A549 (cell line): ENCODE measurements at regions not wholly inside any gene's neighbourhood (a gene's known extent, or its start where the extent isn't known, plus 50 kb on each side); places are given as distances from the start of the nearest gene placed in this dataset.
A peak's percentile ranks its signal among the peaks of the same experiment; 100 is the strongest.

Experiments used
- ATAC-seq, 2 experiments: fragments of 200-7000 bp in 1 of 2; fragments of >200 bp in 1 of 2; cut with Nextera tagmentation in 1 of 2; cut with Tn5 transposase in 1 of 2; 3 replicates each; pipeline versions ENCODE4 v1.8.0 to v1.9.1; 2018 to 2020; ENCODE audit warnings: mild to moderate bottlenecking in 1 of 2, moderate library complexity in 1 of 2
- CTCF ChIA-PET: fragments of 300-600 bp; sonication (Branson Sonifier 250); formaldehyde crosslinking; extraction: SDS; loops from one replicate; lab custom pipeline; 2021; ENCODE audit warnings: antibody characterized with exemption, inconsistent platforms; lab: Yijun Ruan, JAX
- POLR2A ChIA-PET: fragments of 350-600 bp; formaldehyde crosslinking; extraction: SDS; loops from one replicate; lab custom pipeline; 2021; ENCODE audit warnings: antibody characterized with exemption, inconsistent platforms; lab: Yijun Ruan, JAX
- DNase-seq, 2 experiments: peaks; one replicate each; pipeline versions ENCODE4 v3.0.0 to v3.0.0-alpha.2; 2011 to 2016; ENCODE audit warnings: low read depth in 1 of 2, low spot score in 1 of 2
- FAIRE-seq: peaks from 2 replicates; lab custom pipeline; 2011; peaks lifted over from hg19 to GRCh38; lab: Jason Lieb, UNC
- H3K27ac ChIP-seq, 2 experiments: fragments of >200 bp; sonication (Bioruptor Twin); formaldehyde crosslinking; 3 replicates each; pipeline ENCODE4 v1.5.1; 2016 to 2017
- H3K4me1 ChIP-seq: fragments of >200 bp; sonication (Bioruptor Twin); formaldehyde crosslinking; 3 replicates; pipeline ENCODE4 v1.6.1; 2016
- H3K4me2 ChIP-seq: fragments of >200 bp; sonication (Bioruptor Twin); formaldehyde crosslinking; 3 replicates; pipeline ENCODE4 v1.6.1; 2016
- H3K4me3 ChIP-seq: fragments of >200 bp; sonication (Bioruptor Twin); formaldehyde crosslinking; 3 replicates; pipeline ENCODE4 v1.5.1; 2016
- H3K9me3 ChIP-seq: fragments of >200 bp; sonication (Bioruptor Twin); formaldehyde crosslinking; 3 replicates; pipeline ENCODE4 v1.6.1; 2016
- BCL3 ChIP-seq: fragments of >200 bp; sonication (Bioruptor Twin); formaldehyde crosslinking; IDR thresholded peaks from 3 replicates; pipeline ENCODE4 v1.6.1; 2016
- CBX2 ChIP-seq: fragments of 200-600 bp; sonication (generic); IDR thresholded peaks from 2 replicates; pipeline ENCODE4 v1.6.1; 2016; ENCODE audit warnings: low read depth, mild to moderate bottlenecking, borderline replicate concordance
- CBX8 ChIP-seq: fragments of 200-600 bp; sonication (generic); IDR thresholded peaks from 2 replicates; pipeline ENCODE4 v1.6.1; 2016
- CEBPB ChIP-seq, 2 experiments: fragments of >200 bp in 1 of 2; sonication (Bioruptor Twin) in 1 of 2; formaldehyde crosslinking in 1 of 2; IDR thresholded peaks; 2 replicates each; pipeline ENCODE4 v1.6.1; 2012 to 2016
- CHD2 ChIP-seq: fragments of 150-350 bp; IDR thresholded peaks from 2 replicates; pipeline ENCODE4 v1.6.1; 2014; ENCODE audit warnings: low read length; ENCODE audit not compliant: partially characterized antibody
- CHD4 ChIP-seq: fragments of 200-600 bp; sonication (generic); IDR thresholded peaks from 2 replicates; pipeline ENCODE4 v1.6.1; 2016; ENCODE audit warnings: antibody characterized with exemption, mild to moderate bottlenecking, borderline replicate concordance
- ELK1 ChIP-seq: fragments of 150-350 bp; IDR thresholded peaks from 2 replicates; pipeline ENCODE4 v1.6.1; 2014; ENCODE audit warnings: low read depth, mild to moderate bottlenecking, low read length
- EP300 ChIP-seq, 2 experiments: fragments of >200 bp; sonication (Bioruptor Twin); formaldehyde crosslinking; IDR thresholded peaks; 2 replicates in 1 of 2; 3 replicates in 1 of 2; pipeline ENCODE4 v1.6.1; 2016 to 2017
- FOSB ChIP-seq: fragments of 250-450 bp; sonication (Bioruptor Pico); IDR thresholded peaks from 2 replicates; pipeline ENCODE4 v1.5.0; 2020; ENCODE audit warnings: mild to moderate bottlenecking, moderate library complexity
- FOSL2 ChIP-seq, 2 experiments: fragments of 450-650 bp in 1 of 2; fragments of >200 bp in 1 of 2; sonication (Bioruptor Twin) in 1 of 2; formaldehyde crosslinking; IDR thresholded peaks; 2 replicates each; pipeline versions ENCODE4 v1.5.0 to v1.6.1; 2016 to 2020; ENCODE audit warnings: mild to moderate bottlenecking in 1 of 2, moderate library complexity in 1 of 2
- FOXS1 ChIP-seq: fragments of 250-450 bp; sonication (Bioruptor Pico); IDR thresholded peaks from 2 replicates; pipeline ENCODE4 v1.5.0; 2020; ENCODE audit warnings: mild to moderate bottlenecking, moderate library complexity
- HDAC2 ChIP-seq: fragments of 200-600 bp; sonication (generic); IDR thresholded peaks from 2 replicates; pipeline ENCODE4 v1.6.1; 2016
- HEYL ChIP-seq: fragments of 250-450 bp; sonication (Bioruptor Pico); IDR thresholded peaks from 2 replicates; pipeline ENCODE4 v1.8.0; 2021; ENCODE audit warnings: mild to moderate bottlenecking, moderate library complexity
- HOXB13 ChIP-seq: fragments of 250-450 bp; sonication (Bioruptor Pico); IDR thresholded peaks from 2 replicates; pipeline ENCODE4 v1.5.0; 2020; ENCODE audit warnings: low read depth, mild to moderate bottlenecking, moderate library complexity
- HOXB5 ChIP-seq: fragments of 250-450 bp; sonication (Bioruptor Pico); IDR thresholded peaks from 2 replicates; pipeline ENCODE4 v1.5.0; 2020; ENCODE audit warnings: mild to moderate bottlenecking, moderate library complexity
- JUNB ChIP-seq: fragments of >200 bp; sonication (Bioruptor Twin); formaldehyde crosslinking; IDR thresholded peaks from 2 replicates; pipeline ENCODE4 v1.6.1; 2016
- KDM1A ChIP-seq: fragments of 200-600 bp; sonication (generic); IDR thresholded peaks from 2 replicates; pipeline ENCODE4 v1.6.1; 2016; ENCODE audit warnings: low read depth, mild to moderate bottlenecking
- KDM5A ChIP-seq: fragments of 200-600 bp; sonication (generic); IDR thresholded peaks from 2 replicates; pipeline ENCODE4 v1.6.1; 2016; ENCODE audit warnings: antibody characterized with exemption, mild to moderate bottlenecking
- MAFK ChIP-seq: fragments of 450-650 bp; IDR thresholded peaks from 2 replicates; pipeline ENCODE4 v1.6.1; 2014; ENCODE audit not compliant: partially characterized antibody
- MAX ChIP-seq: IDR thresholded peaks from 2 replicates; pipeline ENCODE4 v1.6.1; 2012
- MAZ ChIP-seq: fragments of 150-350 bp; IDR thresholded peaks from 2 replicates; pipeline ENCODE4 v1.6.1; 2014; ENCODE audit warnings: antibody characterized with exemption, low read depth, low read length, borderline replicate concordance
- NPAS2 ChIP-seq: fragments of 250-450 bp; sonication (Bioruptor Pico); IDR thresholded peaks from 2 replicates; pipeline ENCODE4 v1.8.0; 2022; ENCODE audit warnings: mild to moderate bottlenecking, moderate library complexity, borderline replicate concordance
- NR3C1 ChIP-seq: fragments of >200 bp; sonication (Bioruptor Twin); formaldehyde crosslinking; IDR thresholded peaks from 3 replicates; pipeline ENCODE4 v1.6.1; 2017
- POLR2A ChIP-seq: IDR thresholded peaks from 2 replicates; pipeline ENCODE4 v1.6.1; 2012; ENCODE audit warnings: mild to moderate bottlenecking, low read length
- RCOR1 ChIP-seq: fragments of 150-350 bp; IDR thresholded peaks from 2 replicates; pipeline ENCODE4 v1.6.1; 2014; ENCODE audit warnings: antibody characterized with exemption, low read length, low read depth
- RFX5 ChIP-seq: fragments of 450-650 bp; IDR thresholded peaks from 2 replicates; pipeline ENCODE4 v1.7.1; 2014; ENCODE audit warnings: antibody characterized with exemption, mild to moderate bottlenecking, moderate library complexity
- RNF2 ChIP-seq: fragments of 200-600 bp; sonication (generic); IDR thresholded peaks from 2 replicates; pipeline ENCODE4 v1.6.1; 2016; ENCODE audit warnings: low read depth, mild to moderate bottlenecking, antibody characterized with exemption, moderate library complexity, borderline replicate concordance
- SMC3 ChIP-seq: fragments of >200 bp; sonication (Bioruptor Twin); formaldehyde crosslinking; IDR thresholded peaks from 3 replicates; pipeline ENCODE4 v1.6.1; 2018; ENCODE audit warnings: inconsistent platforms
- SREBF2 ChIP-seq: fragments of 450-650 bp; IDR thresholded peaks from 2 replicates; pipeline ENCODE4 v1.6.1; 2014; ENCODE audit warnings: mild to moderate bottlenecking, moderate library complexity
- TFCP2L1 ChIP-seq: fragments of 250-450 bp; sonication (Bioruptor Pico); IDR thresholded peaks from 2 replicates; pipeline ENCODE4 v1.5.0; 2021; ENCODE audit warnings: mild to moderate bottlenecking
- ZC3H11A ChIP-seq: fragments of 450-650 bp; IDR thresholded peaks from 2 replicates; pipeline ENCODE4 v1.6.1; 2014; ENCODE audit warnings: antibody characterized with exemption, mild to moderate bottlenecking
- ZNF302 ChIP-seq: fragments of 250-450 bp; sonication (Bioruptor Pico); IDR thresholded peaks from 2 replicates; pipeline ENCODE4 v1.9.0; 2021; ENCODE audit warnings: inconsistent platforms, mild to moderate bottlenecking, moderate library complexity
- WGBS: methylation state at CpG from one replicate; pipeline ENCODE4 v1.1.6; 2017; ENCODE audit errors: missing lambda C conversion rate; 5-methylcytosine and 5-hydroxymethylcytosine counted together

GRCh38 chr2:145065342-145065741, 545.4 kb upstream of the ZEB2 start:
- ChIA-PET CTCF (no interaction called here), POLR2A (no interaction called here)
- H3K4me1 ChIP-seq = peaks cover 10% of the 10 kb centered on the region; the same call in 1 of the 3 replicates
- ATAC-seq (no peak), FAIRE-seq (no peak), DNase-seq (no peak)
- H3K4me3 ChIP-seq = no peak overlapping the region
- no peak overlapping the region for H3K27ac ChIP-seq
- peaks cover 2% of the 10 kb centered on the region; the same call in 2 of the 3 replicates for H3K9me3 ChIP-seq
- 100% methylated on average over 1 of the region's 1 CpG for WGBS
- no peak overlapping the region for H3K4me2 ChIP-seq
- TF ChIP-seq MAZ (no peak), CBX8 (no peak), HDAC2 (no peak), HOXB5 (CRISPR knock-in tag) (no peak), HEYL (CRISPR knock-in tag) (no peak), ZNF302 (CRISPR knock-in tag) (no peak), POLR2A (no peak), RCOR1 (no peak), CHD4 (no peak), KDM5A (no peak), ZC3H11A (no peak), CBX2 (no peak), RNF2 (no peak), NPAS2 (CRISPR knock-in tag) (no peak), KDM1A (no peak), ELK1 (no peak), FOXS1 (CRISPR knock-in tag) (no peak)

GRCh38 chr2:145064511-145064910, 544.6 kb upstream of the ZEB2 start:
- no peak for ATAC-seq
- CTCF ChIA-PET = no interaction called here

GRCh38 chr2:145060876-145061275, 541.0 kb upstream of the ZEB2 start:
- H3K4me3 ChIP-seq = no peak overlapping the region
- POLR2A ChIA-PET = no interaction called here
- FAIRE-seq (no peak), DNase-seq (no peak), ATAC-seq (no peak)
- 86% methylated on average over 3 of the region's 3 CpGs for WGBS
- no peak overlapping the region for H3K4me2 ChIP-seq
- peaks cover 10% of the 10 kb centered on the region; the same call in 1 of the 3 replicates for H3K4me1 ChIP-seq
- no peak overlapping the region for H3K27ac ChIP-seq
- no peaks in the 10 kb centered on the region for H3K9me3 ChIP-seq
- CTCF ChIA-PET = no interaction called here
- no peak for TF ChIP-seq ELK1
- no peak for TF ChIP-seq SREBF2
- no peak for TF ChIP-seq RCOR1
- no peak for TF ChIP-seq SMC3
- TF ChIP-seq KDM1A = no peak
- no peak for TF ChIP-seq MAX
- no peak for TF ChIP-seq CBX8
- TF ChIP-seq FOSB (CRISPR knock-in tag) = no peak
- TF ChIP-seq TFCP2L1 (CRISPR knock-in tag) = no peak
- no peak for TF ChIP-seq MAFK
- TF ChIP-seq BCL3 = no peak
- TF ChIP-seq NPAS2 (CRISPR knock-in tag) = no peak
- no peak for TF ChIP-seq CEBPB (IDR thresholded peaks at IDR 0.05)
- no peak for TF ChIP-seq EP300 (IDR thresholded peaks at IDR 0.05)
- TF ChIP-seq CHD2 = no peak
- TF ChIP-seq HOXB5 (CRISPR knock-in tag) = no peak
- TF ChIP-seq RFX5 = no peak
- TF ChIP-seq HOXB13 (CRISPR knock-in tag) = no peak
- TF ChIP-seq FOSL2 (IDR thresholded peaks at IDR 0.05) = no peak
- no peak for TF ChIP-seq FOSL2 (CRISPR knock-in tag; IDR thresholded peaks at IDR 0.05)
- no peak for TF ChIP-seq NR3C1

More at GRCh38 chr2:145064511-145064910, 544.6 kb upstream of the ZEB2 start:
- H3K4me1 ChIP-seq = peaks cover 10% of the 10 kb centered on the region; the same call in 1 of the 3 replicates
- peaks cover 2% of the 10 kb centered on the region; the same call in 2 of the 3 replicates for H3K9me3 ChIP-seq
- H3K27ac ChIP-seq = no peak overlapping the region
- WGBS = 39% methylated on average over 1 of the region's 1 CpG
- 0 out of 3 replicates have a peak overlapping the region, but pooled peaks have one; percentile 2 for H3K4me2 ChIP-seq
- POLR2A ChIA-PET = no interaction called here
- H3K4me3 ChIP-seq = no peak overlapping the region
- TF ChIP-seq KDM1A = no peak
- TF ChIP-seq NPAS2 (CRISPR knock-in tag) = no peak
- no peak for TF ChIP-seq JUNB
- no peak for TF ChIP-seq FOSB (CRISPR knock-in tag)
- TF ChIP-seq, all 56 proteins: peak for 0
- DNase-seq = no peak
- no peak for FAIRE-seq
